MCF 10A (cell line): ENCODE measurements at regions not wholly inside any gene's neighbourhood (a gene's known extent, or its start where the extent isn't known, plus 50 kb on each side); places are given as distances from the start of the nearest gene placed in this dataset.
"Not testable (repeated sequence)": the region's sequence is repeated elsewhere in the genome, so short reads cannot be mapped to it uniquely, and the experiment has no call there.

Experiments
- BruUV-seq: library from RNA; stranded (reverse); fragments of 400-500 nt; replicated peaks from 2 replicates; lab custom pipeline; 2021; lab: Mats Ljungman, UMichigan
- CTCF ChIA-PET: fragments of 300-600 bp; sonication (Branson Sonifier 250); formaldehyde crosslinking; extraction: SDS; loops from one replicate; lab custom pipeline; 2021; ENCODE audit warnings: antibody characterized with exemption, inconsistent platforms; lab: Yijun Ruan, JAX
- POLR2A ChIA-PET: fragments of 300-600, 350-650 bp; sonication (Branson Sonifier 250); formaldehyde crosslinking; extraction: SDS; loops from one replicate; lab custom pipeline; 2020; ENCODE audit warnings: antibody characterized with exemption, inconsistent platforms; lab: Yijun Ruan, JAX
- DNase-seq: peaks from one replicate; pipeline ENCODE4 v3.0.0-alpha.2; 2018; ENCODE audit not compliant: unreplicated experiment
- H3K27ac Mint-ChIP-seq: one replicate; pipeline ENCODE4 v1.8.0; 2022; ENCODE audit warnings: mild to moderate bottlenecking, low read depth, mixed read lengths; ENCODE audit not compliant: unreplicated experiment
- H3K27me3 Mint-ChIP-seq: one replicate; pipeline ENCODE4 v1.8.0; 2022; ENCODE audit warnings: mixed read lengths; ENCODE audit not compliant: insufficient read depth, unreplicated experiment
- H3K36me3 Mint-ChIP-seq: one replicate; pipeline ENCODE4 v1.8.0; 2022; ENCODE audit warnings: mild to moderate bottlenecking, moderate library complexity, mixed read lengths; ENCODE audit not compliant: insufficient read depth, unreplicated experiment
- H3K4me1 Mint-ChIP-seq: one replicate; pipeline ENCODE4 v1.8.0; 2022; ENCODE audit warnings: mixed read lengths; ENCODE audit not compliant: insufficient read depth, unreplicated experiment
- H3K4me3 Mint-ChIP-seq: one replicate; pipeline ENCODE4 v1.8.0; 2022; ENCODE audit warnings: mild to moderate bottlenecking, moderate library complexity, mixed read lengths; ENCODE audit not compliant: unreplicated experiment
- H3K9me3 Mint-ChIP-seq: one replicate; pipeline ENCODE4 v1.8.0; 2022; ENCODE audit warnings: mixed read lengths; ENCODE audit not compliant: unreplicated experiment
- CTCF ChIP-seq: fragments of 200-600 bp; IDR thresholded peaks from one replicate; pipeline ENCODE4 v1.8.0; 2022; ENCODE audit warnings: antibody characterized with exemption, mild to moderate bottlenecking; ENCODE audit not compliant: unreplicated experiment
- intact Hi-C: fragments of 100-400 bp; cut with micrococcal nuclease; formaldehyde crosslinking; loops from 2 replicates; pipeline ENCODE4 v1.14.1; 2022

GRCh38 chr5:92637247-92637646 lies 943.8 kb downstream of the NR2F1-AS1 start:
- no peak for TF ChIP-seq CTCF
- intact Hi-C loops: no loop called here
- H3K36me3 Mint-ChIP-seq: no peaks in the 10 kb centered on the region

GRCh38 chr5:92635001-92635461 lies 946.0 kb downstream of the NR2F1-AS1 start:
- intact Hi-C loops: no loop called here
- Mint-ChIP-seq H3K4me1 (peaks cover 6% of the 10 kb centered on the region), H3K27me3 (no peaks in the 10 kb centered on the region), H3K4me3 (no peak overlapping the region), H3K9me3 (peaks cover 6% of the 10 kb centered on the region), H3K36me3 (no peaks in the 10 kb centered on the region), H3K27ac (no peak overlapping the region)
- POLR2A ChIA-PET: no interaction called here
- no peak for TF ChIP-seq CTCF
- no TSS peak for BruUV-seq
- DNase-seq: no peak
- CTCF ChIA-PET: interaction anchor here (1.2 kb wide), 1 partner anchor 42 kb away, joined by 3 read pairs; no protein-coding TSS in a partner anchor

More at GRCh38 chr5:92637247-92637646, 943.8 kb downstream of the NR2F1-AS1 start:
- ChIA-PET POLR2A (interaction anchor here (0.7 kb wide), 1 partner anchor 1749 kb away, joined by 3 read pairs; no protein-coding TSS in a partner anchor), CTCF (interaction anchor here (0.7 to 1.0 kb wide), 3 partner anchors 7 to 323 kb away, joined by 3 to 6 read pairs (median 4); no protein-coding TSS in a partner anchor)
- Mint-ChIP-seq H3K4me1 (peaks cover 22% of the 10 kb centered on the region), H3K27me3 (no peaks in the 10 kb centered on the region), H3K4me3 (no peak overlapping the region), H3K27ac (no peak overlapping the region), H3K9me3 (peaks cover 6% of the 10 kb centered on the region)
- BruUV-seq: no TSS peak
- no peak for DNase-seq

- no peak for TF ChIP-seq CTCF
- DNase-seq: no peak
- peaks cover 6% of the 10 kb centered on the region for H3K4me1 Mint-ChIP-seq
- no TSS peak for BruUV-seq
- peaks cover 15% of the 10 kb centered on the region for H3K9me3 Mint-ChIP-seq
- no peaks in the 10 kb centered on the region for H3K27me3 Mint-ChIP-seq
- H3K36me3 Mint-ChIP-seq: no peaks in the 10 kb centered on the region
- ChIA-PET CTCF (no interaction called here), POLR2A (no interaction called here)
- H3K27ac Mint-ChIP-seq: no peak overlapping the region
- intact Hi-C loops: no loop called here
- no peak overlapping the region for H3K4me3 Mint-ChIP-seq
These were observed 947.0 kb downstream of the NR2F1-AS1 start for GRCh38 chr5:92633875-92634487.

GRCh38 chr5:92633176-92633575 lies 947.8 kb downstream of the NR2F1-AS1 start:
- DNase-seq: no peak
- H3K9me3 Mint-ChIP-seq: peaks cover 23% of the 10 kb centered on the region
- intact Hi-C loops: no loop called here
- peaks cover 6% of the 10 kb centered on the region for H3K4me1 Mint-ChIP-seq
- ChIA-PET POLR2A (no interaction called here), CTCF (no interaction called here)
- no peak overlapping the region for H3K27ac Mint-ChIP-seq
- H3K4me3 Mint-ChIP-seq: no peak overlapping the region
- H3K36me3 Mint-ChIP-seq: no peaks in the 10 kb centered on the region
- H3K27me3 Mint-ChIP-seq: no peaks in the 10 kb centered on the region
- no peak for TF ChIP-seq CTCF
- BruUV-seq: no TSS peak

- H3K27ac Mint-ChIP-seq, CTCF ChIA-PET, H3K36me3 Mint-ChIP-seq, DNase-seq, H3K4me3 Mint-ChIP-seq, intact Hi-C loops, POLR2A ChIA-PET, H3K4me1 Mint-ChIP-seq, BruUV-seq, H3K27me3 Mint-ChIP-seq: not testable (repeated sequence)
- H3K9me3 Mint-ChIP-seq: peaks cover 24% of the 10 kb centered on the region
These were observed 949.8 kb downstream of the NR2F1-AS1 start for GRCh38 chr5:92631237-92631701.
